Activated B cell treated with CpG ODN at 0.5 μM for 24 hours (primary cell): ENCODE measurements at regions not wholly inside any gene's neighbourhood (a gene's known extent, or its start where the extent isn't known, plus 50 kb on each side); places are given as distances from the start of the nearest gene placed in this dataset.

ENCODE experiments used
- ATAC-seq: fragments of 200-7000 bp; cut with Tn5 transposase; one replicate; pipeline ENCODE4 v1.10.0; 2021; ENCODE audit warnings: low read depth, mild to moderate bottlenecking, moderate library complexity
- CTCF ChIA-PET: fragments of 350-600 bp; sonication (Branson Sonifier 250); formaldehyde crosslinking; loops from one replicate; lab custom pipeline; 2021; ENCODE audit warnings: antibody characterized with exemption; lab: Charles Lee
- POLR2A ChIA-PET: fragments of 350-600 bp; sonication (Branson Sonifier 250); formaldehyde crosslinking; loops from one replicate; lab custom pipeline; 2021; ENCODE audit warnings: antibody characterized with exemption; lab: Charles Lee
- DNase-seq: peaks from one replicate; pipeline ENCODE4 v3.0.0; 2022
- H3K27ac Mint-ChIP-seq: one replicate; pipeline ENCODE4 v1.8.0; 2020; ENCODE audit warnings: mixed read lengths
- H3K27me3 Mint-ChIP-seq: one replicate; pipeline ENCODE4 v1.8.0; 2021; ENCODE audit warnings: mixed read lengths
- H3K36me3 Mint-ChIP-seq: one replicate; pipeline ENCODE4 v1.8.0; 2021; ENCODE audit warnings: low read depth, mixed read lengths
- H3K4me1 Mint-ChIP-seq: one replicate; pipeline ENCODE4 v1.8.0; 2021; ENCODE audit warnings: mixed read lengths
- H3K4me3 Mint-ChIP-seq: one replicate; pipeline ENCODE4 v1.8.0; 2020; ENCODE audit warnings: mild to moderate bottlenecking, mixed read lengths
- H3K9me3 Mint-ChIP-seq: one replicate; pipeline ENCODE4 v1.8.0; 2020; ENCODE audit warnings: mixed read lengths
- intact Hi-C: fragments of 100-400 bp; cut with micrococcal nuclease; formaldehyde crosslinking; loops from one replicate; pipeline ENCODE4 v1.15.1; 2024
- TF ChIP-seq, protein P1 (sequence below): fragments of 200-600 bp; IDR thresholded peaks from one replicate; pipeline ENCODE4 v1.8.0; 2022; ENCODE audit warnings: antibody characterized with exemption, mild to moderate bottlenecking

DNA sequence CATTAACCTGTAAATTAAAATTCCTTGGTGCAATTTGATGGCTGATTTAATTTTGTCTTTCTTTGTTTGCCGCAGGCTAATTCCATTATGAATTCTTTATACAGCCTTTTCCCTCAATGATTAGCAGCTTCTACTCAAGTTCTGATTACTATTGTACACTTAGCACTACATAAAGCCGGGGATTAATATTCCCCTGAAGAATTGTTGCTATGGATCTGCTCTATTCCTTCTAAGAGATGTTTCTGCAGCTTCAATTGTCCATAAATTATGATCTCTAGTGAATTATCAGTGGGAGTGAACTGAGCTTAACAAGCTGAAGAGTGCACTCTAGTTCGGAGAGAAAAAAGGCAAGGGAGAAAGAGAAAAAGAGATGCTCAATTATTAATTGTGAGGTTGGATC is 433.7 kb upstream of the SPRED2 start:
- intact Hi-C loops, result no loop called here
- H3K4me1 Mint-ChIP-seq, result no peaks in the 10 kb centered on the region
- ATAC-seq (no peak), DNase-seq (no peak)
- H3K27ac Mint-ChIP-seq, result no peak overlapping the region
- CTCF ChIA-PET, result no interaction called here
- H3K27me3 Mint-ChIP-seq, result peaks cover 4% of the 10 kb centered on the region
- H3K4me3 Mint-ChIP-seq, result no peak overlapping the region
- TF ChIP-seq, protein P1, sequence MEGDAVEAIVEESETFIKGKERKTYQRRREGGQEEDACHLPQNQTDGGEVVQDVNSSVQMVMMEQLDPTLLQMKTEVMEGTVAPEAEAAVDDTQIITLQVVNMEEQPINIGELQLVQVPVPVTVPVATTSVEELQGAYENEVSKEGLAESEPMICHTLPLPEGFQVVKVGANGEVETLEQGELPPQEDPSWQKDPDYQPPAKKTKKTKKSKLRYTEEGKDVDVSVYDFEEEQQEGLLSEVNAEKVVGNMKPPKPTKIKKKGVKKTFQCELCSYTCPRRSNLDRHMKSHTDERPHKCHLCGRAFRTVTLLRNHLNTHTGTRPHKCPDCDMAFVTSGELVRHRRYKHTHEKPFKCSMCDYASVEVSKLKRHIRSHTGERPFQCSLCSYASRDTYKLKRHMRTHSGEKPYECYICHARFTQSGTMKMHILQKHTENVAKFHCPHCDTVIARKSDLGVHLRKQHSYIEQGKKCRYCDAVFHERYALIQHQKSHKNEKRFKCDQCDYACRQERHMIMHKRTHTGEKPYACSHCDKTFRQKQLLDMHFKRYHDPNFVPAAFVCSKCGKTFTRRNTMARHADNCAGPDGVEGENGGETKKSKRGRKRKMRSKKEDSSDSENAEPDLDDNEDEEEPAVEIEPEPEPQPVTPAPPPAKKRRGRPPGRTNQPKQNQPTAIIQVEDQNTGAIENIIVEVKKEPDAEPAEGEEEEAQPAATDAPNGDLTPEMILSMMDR, result no peak
- no peaks in the 10 kb centered on the region for H3K36me3 Mint-ChIP-seq
- H3K9me3 Mint-ChIP-seq, result no peaks in the 10 kb centered on the region
- POLR2A ChIA-PET, result no interaction called here

DNA sequence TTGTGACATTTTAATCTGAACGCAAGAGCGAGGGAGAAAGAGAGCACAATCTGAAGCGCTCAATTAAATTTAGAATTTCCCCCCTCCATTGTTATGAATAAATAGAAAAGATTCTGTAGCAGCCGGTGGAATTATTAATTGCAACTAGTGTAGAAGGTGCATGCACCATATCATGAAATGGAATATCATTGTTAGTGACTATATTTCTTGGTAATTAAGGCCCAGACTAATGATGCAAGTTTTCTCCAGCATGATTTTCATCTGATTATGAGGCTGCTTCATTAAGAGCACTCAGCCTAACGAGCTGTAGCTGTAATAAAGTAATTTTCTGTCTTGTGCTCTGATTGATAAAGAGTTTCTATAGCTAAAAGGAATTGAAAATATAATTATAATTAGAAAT is 432.2 kb upstream of the SPRED2 start:
- no peaks in the 10 kb centered on the region for H3K9me3 Mint-ChIP-seq

DNA sequence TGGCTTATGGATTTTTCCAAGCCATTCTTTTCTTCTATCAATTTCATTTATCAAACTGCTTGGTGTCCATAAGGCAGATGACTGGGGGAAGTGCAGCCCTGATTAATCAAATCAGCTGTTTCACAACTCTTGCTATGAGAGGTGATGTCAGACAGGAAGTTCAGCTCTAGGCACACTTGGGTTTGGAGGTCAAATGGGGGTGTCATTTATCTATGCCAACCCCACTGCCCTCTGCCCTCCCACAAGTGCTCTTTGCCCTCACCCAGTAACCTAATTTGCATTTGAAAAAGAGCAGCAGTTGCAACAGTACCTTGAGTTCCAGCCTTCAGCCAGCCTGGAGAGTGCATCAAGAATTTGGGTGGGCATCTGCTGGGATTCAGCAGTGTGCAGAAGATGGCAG is 431.3 kb upstream of the SPRED2 start:
- TF ChIP-seq, protein P1, result no peak
- intact Hi-C loops, result no loop called here
- Mint-ChIP-seq H3K4me3 (no peak overlapping the region), H3K27me3 (peaks cover 1% of the 10 kb centered on the region), H3K27ac (no peak overlapping the region), H3K4me1 (no peaks in the 10 kb centered on the region), H3K9me3 (no peaks in the 10 kb centered on the region), H3K36me3 (no peaks in the 10 kb centered on the region)
- DNase-seq, result no peak
- ChIA-PET POLR2A (no interaction called here), CTCF (no interaction called here)
- ATAC-seq, result no peak

More for the DNA sequence above, 432.2 kb upstream of the SPRED2 start:
- ChIA-PET CTCF (no interaction called here), POLR2A (no interaction called here)
- H3K4me1 Mint-ChIP-seq, result no peaks in the 10 kb centered on the region
- ATAC-seq, result no peak
- intact Hi-C loops, result no loop called here
- DNase-seq, result no peak
- peaks cover 1% of the 10 kb centered on the region for H3K27me3 Mint-ChIP-seq
- H3K27ac Mint-ChIP-seq, result no peak overlapping the region
- no peak overlapping the region for H3K4me3 Mint-ChIP-seq
- H3K36me3 Mint-ChIP-seq, result no peaks in the 10 kb centered on the region
- TF ChIP-seq, protein P1, result no peak

DNA sequence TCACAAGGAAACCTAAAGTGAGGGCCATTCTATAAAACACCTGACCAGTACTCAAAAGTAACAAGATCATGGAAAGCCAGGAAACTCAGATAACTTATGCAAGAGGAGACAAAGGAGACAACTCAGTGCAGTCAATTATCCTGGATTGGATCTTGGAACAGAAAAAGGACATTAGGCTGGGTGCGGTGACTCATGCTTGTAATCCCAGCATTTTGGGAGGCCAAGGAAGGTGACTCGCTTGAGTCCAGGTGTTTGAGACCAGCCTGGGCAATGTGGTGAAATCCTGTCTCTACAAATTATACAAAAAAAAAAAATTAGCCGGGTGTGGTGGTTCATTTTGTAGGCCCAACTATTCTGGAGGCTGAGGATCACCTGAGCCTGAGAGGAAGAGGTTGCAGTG is 424.5 kb upstream of the SPRED2 start:
- intact Hi-C loops, result no loop called here
- Mint-ChIP-seq H3K27ac (no peak overlapping the region), H3K9me3 (no peaks in the 10 kb centered on the region), H3K27me3 (no peaks in the 10 kb centered on the region), H3K4me1 (no peaks in the 10 kb centered on the region), H3K36me3 (no peaks in the 10 kb centered on the region), H3K4me3 (no peak overlapping the region)
- ChIA-PET CTCF (no interaction called here), POLR2A (no interaction called here)
- ATAC-seq, result no peak
- TF ChIP-seq, protein P1, result no peak
- DNase-seq, result no peak

DNA sequence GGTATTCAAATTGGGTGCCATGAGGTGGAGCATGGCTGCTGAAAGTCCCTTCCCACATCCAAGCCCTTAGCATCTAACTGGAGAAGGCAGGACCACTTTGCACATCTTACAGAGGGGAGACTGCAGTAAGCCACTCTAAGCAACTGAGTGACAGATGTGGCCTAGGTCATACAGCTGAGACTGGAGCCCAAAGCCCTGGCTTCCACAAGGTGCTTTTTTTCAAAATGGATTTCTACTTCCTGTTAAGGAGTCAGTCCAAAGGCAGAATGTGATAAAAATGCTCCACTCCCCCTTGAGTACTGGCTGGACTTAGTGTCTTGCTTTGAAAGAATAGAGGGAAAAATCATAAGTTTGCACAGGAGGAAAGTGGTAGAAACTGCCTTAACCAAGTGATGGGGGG is 424.0 kb upstream of the SPRED2 start:
- TF ChIP-seq, protein P1, result no peak
- intact Hi-C loops, result no loop called here
- ChIA-PET CTCF (no interaction called here), POLR2A (no interaction called here)
- Mint-ChIP-seq H3K9me3 (no peaks in the 10 kb centered on the region), H3K36me3 (no peaks in the 10 kb centered on the region), H3K4me1 (no peaks in the 10 kb centered on the region), H3K27me3 (no peaks in the 10 kb centered on the region), H3K27ac (no peak overlapping the region), H3K4me3 (no peak overlapping the region)
- no peak for ATAC-seq
- DNase-seq, result no peak
